ENCODE measurements at regions not wholly inside any gene's neighbourhood (a gene's known extent, or its start where the extent isn't known, plus 50 kb on each side); places are given as distances from the start of the nearest gene placed in this dataset.

GRCh38 chr12:92546635-92547348 is 156.0 kb upstream of the PLEKHG7 start:
- ATAC-seq, result no peak
- Mint-ChIP-seq H3K36me3 (no peaks in the 10 kb centered on the region), H3K27ac (peak overlapping the region; percentile 44), H3K9me3 (peaks cover 2% of the 10 kb centered on the region), H3K27me3 (no peaks in the 10 kb centered on the region), H3K4me1 (peaks cover 18% of the 10 kb centered on the region), H3K4me3 (no peak overlapping the region)

DNA sequence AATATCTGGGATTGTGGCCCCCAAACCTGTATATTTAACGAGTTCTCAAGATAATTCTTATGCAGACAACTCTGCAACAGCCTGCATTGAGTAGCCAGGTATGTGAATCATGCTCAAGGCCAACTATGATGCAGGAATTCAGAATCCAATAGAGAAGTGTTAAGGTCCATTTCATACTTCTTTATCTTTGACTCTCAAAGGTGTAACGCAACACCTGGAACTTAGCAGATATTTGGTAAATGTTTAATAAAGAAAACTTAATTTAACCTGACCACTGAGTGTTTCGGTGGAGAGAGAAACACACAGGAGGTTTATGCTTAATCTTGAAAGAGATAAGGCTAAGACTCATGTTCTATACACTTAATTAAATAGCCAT is 156.5 kb upstream of the PLEKHG7 start:
- Mint-ChIP-seq H3K27me3 (no peaks in the 10 kb centered on the region), H3K4me1 (peaks cover 23% of the 10 kb centered on the region), H3K4me3 (no peak overlapping the region), H3K9me3 (peaks cover 2% of the 10 kb centered on the region), H3K27ac (peak overlapping the region; percentile 44), H3K36me3 (no peaks in the 10 kb centered on the region)
- no peak for ATAC-seq

GRCh38 chr12:92544322-92544721 is 158.5 kb upstream of the PLEKHG7 start:
- peaks cover 42% of the 10 kb centered on the region for H3K4me1 Mint-ChIP-seq
- H3K27ac Mint-ChIP-seq, result peak overlapping the region; percentile 64
- no peaks in the 10 kb centered on the region for H3K36me3 Mint-ChIP-seq
- H3K9me3 Mint-ChIP-seq, result peaks cover 2% of the 10 kb centered on the region
- no peaks in the 10 kb centered on the region for H3K27me3 Mint-ChIP-seq
- no peak for ATAC-seq
- no peak overlapping the region for H3K4me3 Mint-ChIP-seq

DNA sequence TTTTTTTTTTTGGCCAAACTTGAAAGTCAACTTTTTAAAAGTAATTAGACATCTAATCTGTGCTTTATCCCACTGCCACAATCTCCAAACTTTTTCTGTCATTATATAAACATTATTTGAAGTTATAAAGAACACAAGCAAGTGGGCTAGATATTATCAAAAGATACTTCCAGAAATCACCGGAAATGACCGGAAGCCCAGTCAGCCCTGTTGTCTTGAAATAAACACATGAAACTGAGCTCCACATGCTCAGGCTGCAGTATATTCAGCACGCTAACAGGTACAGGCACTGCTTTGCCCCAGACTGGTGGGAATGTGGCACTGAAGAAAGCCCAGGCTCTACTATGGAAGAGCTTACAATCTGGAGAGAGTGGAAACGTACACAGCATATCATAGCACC is 158.9 kb upstream of the PLEKHG7 start:
- Mint-ChIP-seq H3K4me3 (no peak overlapping the region), H3K36me3 (no peaks in the 10 kb centered on the region), H3K27me3 (no peaks in the 10 kb centered on the region), H3K27ac (peak overlapping the region; percentile 64), H3K4me1 (peaks cover 47% of the 10 kb centered on the region), H3K9me3 (peaks cover under 1% of the 10 kb centered on the region)
- ATAC-seq, result no peak

DNA sequence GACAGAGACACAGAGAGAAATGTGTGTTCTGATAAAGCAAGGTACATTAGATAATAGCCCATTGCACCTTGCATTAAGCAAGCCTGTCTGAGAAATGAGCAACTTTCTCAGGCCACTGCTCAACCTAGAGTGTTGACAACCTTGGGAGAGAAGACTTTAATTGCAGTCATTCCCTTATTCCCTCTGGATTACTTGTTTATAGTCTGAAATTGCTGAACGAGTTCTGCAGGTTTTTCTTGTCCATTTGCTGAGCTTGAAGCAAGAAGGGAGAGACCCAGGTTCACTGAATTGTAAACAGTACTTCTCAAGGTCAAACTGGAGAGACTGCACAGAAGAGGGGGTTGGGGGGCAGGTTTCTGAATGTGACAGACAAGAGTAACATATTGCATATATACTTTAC is 159.4 kb upstream of the PLEKHG7 start:
- H3K36me3 Mint-ChIP-seq, result no peaks in the 10 kb centered on the region
- no peak overlapping the region for H3K4me3 Mint-ChIP-seq
- ATAC-seq, result no peak
- peak overlapping the region; percentile 40 for H3K27ac Mint-ChIP-seq
- no peaks in the 10 kb centered on the region for H3K27me3 Mint-ChIP-seq
- H3K9me3 Mint-ChIP-seq, result no peaks in the 10 kb centered on the region
- H3K4me1 Mint-ChIP-seq, result peaks cover 52% of the 10 kb centered on the region

GRCh38 chr12:92541731-92542130 is 161.1 kb upstream of the PLEKHG7 start:
- Mint-ChIP-seq H3K4me1 (peaks cover 64% of the 10 kb centered on the region), H3K4me3 (no peak overlapping the region), H3K9me3 (no peaks in the 10 kb centered on the region), H3K27me3 (no peaks in the 10 kb centered on the region), H3K36me3 (no peaks in the 10 kb centered on the region), H3K27ac (peak overlapping the region; percentile 40)
- no peak for ATAC-seq

- no peaks in the 10 kb centered on the region for H3K9me3 Mint-ChIP-seq
- H3K27me3 Mint-ChIP-seq, result no peaks in the 10 kb centered on the region
- peak overlapping the region; percentile 95 for H3K27ac Mint-ChIP-seq
- H3K4me1 Mint-ChIP-seq, result peaks cover 69% of the 10 kb centered on the region
- no peaks in the 10 kb centered on the region for H3K36me3 Mint-ChIP-seq
- ATAC-seq, result no peak
- peak overlapping the region; percentile 41 for H3K4me3 Mint-ChIP-seq
Measured at GRCh38 chr12:92540782-92541423, 161.9 kb upstream of the PLEKHG7 start.

- Mint-ChIP-seq H3K27me3 (no peaks in the 10 kb centered on the region), H3K4me1 (peaks cover 72% of the 10 kb centered on the region), H3K27ac (peak overlapping the region; percentile 95)
Measured at GRCh38 chr12:92539976-92540781, 162.6 kb upstream of the PLEKHG7 start.

DNA sequence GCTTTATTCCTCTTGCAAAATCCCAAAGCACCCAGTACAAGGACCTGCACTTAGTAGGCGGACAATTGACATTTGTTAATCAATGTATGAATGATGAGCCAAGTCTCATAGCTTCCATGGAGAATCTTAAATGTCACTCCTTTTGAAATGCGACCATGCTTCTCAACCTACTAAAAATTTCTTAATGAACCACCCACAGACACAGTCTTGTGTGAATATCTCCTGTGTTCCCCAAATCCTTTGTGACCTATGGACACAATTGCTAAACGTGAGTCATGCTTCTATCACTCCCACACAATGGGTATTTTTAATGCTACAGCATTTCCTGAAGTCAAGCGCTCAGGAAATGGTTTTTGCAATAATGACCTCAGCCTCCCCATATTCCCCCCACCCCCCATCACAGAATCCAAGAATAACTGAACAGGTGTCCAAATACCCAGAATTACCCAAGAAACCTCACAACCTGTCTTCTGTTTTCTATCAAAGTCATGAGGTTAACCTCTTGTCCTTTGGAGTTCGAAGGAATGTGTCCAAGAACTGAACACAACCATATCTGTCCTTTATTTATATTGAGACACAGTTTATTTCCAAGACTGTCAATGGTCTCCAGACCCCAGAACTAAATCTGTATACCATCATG is 163.6 kb upstream of the PLEKHG7 start:
- Mint-ChIP-seq H3K4me1 (peaks cover 73% of the 10 kb centered on the region), H3K9me3 (no peaks in the 10 kb centered on the region), H3K27me3 (no peaks in the 10 kb centered on the region), H3K27ac (peak overlapping the region; percentile 95), H3K4me3 (peak overlapping the region; percentile 16), H3K36me3 (no peaks in the 10 kb centered on the region)
- ATAC-seq, result peak; percentile 71

More at GRCh38 chr12:92539976-92540781, 162.6 kb upstream of the PLEKHG7 start:
- ATAC-seq, result peak; percentile 76
- H3K36me3 Mint-ChIP-seq, result no peaks in the 10 kb centered on the region
- H3K9me3 Mint-ChIP-seq, result no peaks in the 10 kb centered on the region
- peak overlapping the region; percentile 41 for H3K4me3 Mint-ChIP-seq

DNA sequence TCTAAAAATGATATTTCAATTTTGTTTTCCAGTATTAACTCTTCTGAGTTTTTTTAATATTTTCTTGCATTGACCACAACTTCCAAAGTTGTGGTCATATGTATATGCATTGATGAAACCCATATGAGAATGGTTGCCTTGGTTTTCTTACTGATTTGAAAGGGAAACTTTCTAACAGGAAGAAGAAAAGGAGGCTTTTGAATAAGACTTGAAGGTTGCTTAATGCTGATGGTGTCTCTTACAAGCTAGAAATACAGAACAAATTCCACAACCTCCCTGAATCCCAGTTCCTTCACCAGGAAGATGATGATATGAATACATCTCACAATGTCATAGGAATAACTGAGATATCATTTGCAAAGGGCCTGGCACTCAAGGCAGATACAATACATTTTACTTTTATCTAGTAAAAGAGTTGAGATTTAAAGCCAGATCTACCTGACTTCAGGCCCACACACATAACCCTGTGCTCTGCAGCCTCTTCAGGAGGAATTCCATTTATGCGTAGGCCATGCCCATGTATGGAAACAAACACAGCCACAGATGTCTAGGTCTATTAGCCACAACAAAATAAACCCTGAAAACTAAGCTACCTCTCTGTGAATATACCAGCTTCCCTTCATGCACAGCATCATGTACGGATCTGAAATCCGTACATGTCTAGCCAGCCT is 165.4 kb upstream of the PLEKHG7 start:
- no peak for ATAC-seq
- Mint-ChIP-seq H3K4me3 (no peak overlapping the region), H3K27ac (peak overlapping the region; percentile 95), H3K27me3 (no peaks in the 10 kb centered on the region), H3K9me3 (no peaks in the 10 kb centered on the region), H3K4me1 (peaks cover 77% of the 10 kb centered on the region), H3K36me3 (no peaks in the 10 kb centered on the region)

GRCh38 chr12:92535961-92536360 is 166.8 kb upstream of the PLEKHG7 start:
- Mint-ChIP-seq H3K27me3 (no peaks in the 10 kb centered on the region), H3K9me3 (no peaks in the 10 kb centered on the region), H3K27ac (peak overlapping the region; percentile 71), H3K4me1 (peaks cover 62% of the 10 kb centered on the region), H3K36me3 (no peaks in the 10 kb centered on the region), H3K4me3 (no peak overlapping the region)
- no peak for ATAC-seq

DNA sequence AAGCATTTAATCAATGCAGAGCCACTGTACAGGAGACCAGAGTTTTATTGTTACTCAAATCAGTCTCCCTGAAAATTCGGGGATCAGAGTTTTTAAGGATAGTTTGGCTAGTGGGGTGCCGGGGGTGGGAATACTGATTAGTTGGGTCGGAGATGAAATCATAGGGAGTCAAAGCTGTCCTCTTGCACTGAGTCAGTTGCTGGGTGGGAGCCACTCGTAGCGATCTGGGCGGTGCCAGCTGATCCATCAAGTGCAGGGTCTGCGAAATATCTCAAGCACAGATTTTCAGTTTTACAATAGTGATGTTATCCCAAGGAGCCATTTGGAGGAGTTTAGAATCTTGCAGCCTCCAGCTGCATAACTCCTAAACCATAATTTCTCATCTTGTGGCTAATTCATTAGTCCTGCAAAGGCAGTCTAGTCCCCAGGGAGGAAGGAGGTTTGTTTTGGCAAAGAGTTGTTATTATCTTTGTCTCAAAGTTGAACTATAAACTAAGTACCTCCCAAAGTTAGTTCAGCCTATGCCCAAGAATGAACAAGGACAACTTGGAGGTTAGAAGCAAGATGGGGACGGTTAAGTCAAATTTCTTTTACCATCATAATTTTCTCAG is 169.4 kb upstream of the PLEKHG7 start:
- Mint-ChIP-seq H3K4me1 (peaks cover 49% of the 10 kb centered on the region), H3K4me3 (no peak overlapping the region), H3K36me3 (no peaks in the 10 kb centered on the region)

DNA sequence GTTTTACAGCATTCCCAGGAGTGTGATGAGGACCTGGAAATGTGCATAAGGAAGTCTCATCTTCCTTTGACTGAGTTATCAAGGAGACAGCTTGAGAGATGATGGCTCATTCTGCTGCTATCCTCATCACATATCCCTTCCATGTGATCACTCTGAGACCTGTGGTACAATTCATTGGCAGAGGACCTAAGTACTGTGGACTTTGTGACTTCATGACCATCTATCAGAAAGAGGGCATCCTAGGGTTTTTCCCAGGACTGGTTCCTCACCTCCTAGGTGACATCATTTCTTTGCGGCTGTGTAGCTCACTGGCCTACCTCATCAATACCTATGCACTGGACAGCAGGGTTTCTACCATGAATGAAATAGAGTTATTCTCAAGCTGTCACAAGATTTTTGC is 172.1 kb upstream of the PLEKHG7 start:
- Mint-ChIP-seq H3K27ac (peak overlapping the region; percentile 62), H3K9me3 (no peaks in the 10 kb centered on the region), H3K4me3 (no peak overlapping the region), H3K4me1 (peaks cover 30% of the 10 kb centered on the region), H3K36me3 (no peaks in the 10 kb centered on the region), H3K27me3 (no peaks in the 10 kb centered on the region)
- ATAC-seq, result no peak

More for the DNA sequence above, 169.4 kb upstream of the PLEKHG7 start:
- ATAC-seq, result no peak
- Mint-ChIP-seq H3K27me3 (no peaks in the 10 kb centered on the region), H3K9me3 (no peaks in the 10 kb centered on the region), H3K27ac (no peak overlapping the region)

DNA sequence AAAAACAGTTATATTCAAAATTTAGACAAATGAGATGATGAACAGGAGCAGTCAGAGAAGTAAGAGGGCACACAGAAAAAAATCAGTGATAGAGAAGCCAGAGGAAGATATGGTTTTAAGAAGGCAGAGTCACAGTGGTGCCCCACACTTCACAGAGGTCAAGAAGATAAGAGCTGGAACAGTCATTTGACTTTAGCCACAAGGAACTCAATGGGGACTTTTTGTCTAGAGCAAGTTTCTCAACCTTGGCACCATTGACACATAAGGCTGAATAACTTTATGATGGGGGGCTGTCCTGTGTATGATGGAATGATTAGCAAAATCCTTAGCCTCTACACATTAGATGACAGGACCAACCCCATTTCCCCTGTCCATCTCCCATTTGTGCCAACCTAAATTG is 172.8 kb upstream of the PLEKHG7 start:
- H3K4me3 Mint-ChIP-seq, result no peak overlapping the region
- no peaks in the 10 kb centered on the region for H3K27me3 Mint-ChIP-seq
- no peaks in the 10 kb centered on the region for H3K36me3 Mint-ChIP-seq
- H3K27ac Mint-ChIP-seq, result peak overlapping the region; percentile 62
- peak; percentile 57 for ATAC-seq
- H3K4me1 Mint-ChIP-seq, result peaks cover 29% of the 10 kb centered on the region
- H3K9me3 Mint-ChIP-seq, result no peaks in the 10 kb centered on the region
